ENCODE measurements at regions not wholly inside any gene's neighbourhood (a gene's known extent, or its start where the extent isn't known, plus 50 kb on each side); places are given as distances from the start of the nearest gene placed in this dataset.

GRCh38 chr1:96962216-96962615, 240.6 kb downstream of the PTBP2 start:
- no peak for DNase-seq (ENCODE audit: low spot score)
- Mint-ChIP-seq H3K27ac (ENCODE audit: unreplicated experiment) (no peak overlapping the region), H3K27me3 (ENCODE audit: unreplicated experiment) (no peaks in the 10 kb centered on the region), H3K4me3 (ENCODE audit: unreplicated experiment) (no peak overlapping the region), H3K36me3 (ENCODE audit: low read depth, unreplicated experiment) (no peaks in the 10 kb centered on the region), H3K9me3 (ENCODE audit: unreplicated experiment) (no peaks in the 10 kb centered on the region), H3K4me1 (ENCODE audit: unreplicated experiment) (no peaks in the 10 kb centered on the region)
- no peak for TF ChIP-seq CTCF (IDR thresholded peaks at IDR 0.05; ENCODE audit: unreplicated experiment)

GRCh38 chr1:96962751-96963211, 241.2 kb downstream of the PTBP2 start:
- no peaks in the 10 kb centered on the region for H3K9me3 Mint-ChIP-seq (ENCODE audit: unreplicated experiment)

GRCh38 chr1:96964761-96965160, 243.2 kb downstream of the PTBP2 start:
- Mint-ChIP-seq H3K36me3 (ENCODE audit: low read depth, unreplicated experiment) (no peaks in the 10 kb centered on the region), H3K27me3 (ENCODE audit: unreplicated experiment) (no peaks in the 10 kb centered on the region), H3K27ac (ENCODE audit: unreplicated experiment) (no peak overlapping the region), H3K9me3 (ENCODE audit: unreplicated experiment) (no peaks in the 10 kb centered on the region), H3K4me3 (ENCODE audit: unreplicated experiment) (no peak overlapping the region), H3K4me1 (ENCODE audit: unreplicated experiment) (no peaks in the 10 kb centered on the region)
- TF ChIP-seq CTCF (IDR thresholded peaks at IDR 0.05; ENCODE audit: unreplicated experiment) = no peak
- no peak for DNase-seq (ENCODE audit: low spot score)

More at GRCh38 chr1:96962751-96963211, 241.2 kb downstream of the PTBP2 start:
- no peaks in the 10 kb centered on the region for H3K36me3 Mint-ChIP-seq (ENCODE audit: low read depth, unreplicated experiment)
- TF ChIP-seq CTCF (IDR thresholded peaks at IDR 0.05; ENCODE audit: unreplicated experiment) = no peak
- no peaks in the 10 kb centered on the region for H3K27me3 Mint-ChIP-seq (ENCODE audit: unreplicated experiment)
- no peaks in the 10 kb centered on the region for H3K4me1 Mint-ChIP-seq (ENCODE audit: unreplicated experiment)
- H3K27ac Mint-ChIP-seq (ENCODE audit: unreplicated experiment) = no peak overlapping the region
- H3K4me3 Mint-ChIP-seq (ENCODE audit: unreplicated experiment) = no peak overlapping the region
- no peak for DNase-seq (ENCODE audit: low spot score)

- peak; percentile 88 for TF ChIP-seq CTCF (IDR thresholded peaks at IDR 0.05; ENCODE audit: unreplicated experiment)
- H3K4me1 Mint-ChIP-seq (ENCODE audit: unreplicated experiment) = no peaks in the 10 kb centered on the region
- no peak overlapping the region for H3K27ac Mint-ChIP-seq (ENCODE audit: unreplicated experiment)
- no peaks in the 10 kb centered on the region for H3K9me3 Mint-ChIP-seq (ENCODE audit: unreplicated experiment)
- no peak overlapping the region for H3K4me3 Mint-ChIP-seq (ENCODE audit: unreplicated experiment)
- DNase-seq (ENCODE audit: low spot score) = peak; percentile 84
- no peaks in the 10 kb centered on the region for H3K27me3 Mint-ChIP-seq (ENCODE audit: unreplicated experiment)
- no peaks in the 10 kb centered on the region for H3K36me3 Mint-ChIP-seq (ENCODE audit: low read depth, unreplicated experiment)
Measured at GRCh38 chr1:96966536-96967138, 245.1 kb downstream of the PTBP2 start.

GRCh38 chr1:96967311-96967710, 245.7 kb downstream of the PTBP2 start:
- H3K4me1 Mint-ChIP-seq (ENCODE audit: unreplicated experiment) = no peaks in the 10 kb centered on the region
- H3K27ac Mint-ChIP-seq (ENCODE audit: unreplicated experiment) = no peak overlapping the region
- H3K4me3 Mint-ChIP-seq (ENCODE audit: unreplicated experiment) = no peak overlapping the region
- no peaks in the 10 kb centered on the region for H3K9me3 Mint-ChIP-seq (ENCODE audit: unreplicated experiment)
- no peak for TF ChIP-seq CTCF (IDR thresholded peaks at IDR 0.05; ENCODE audit: unreplicated experiment)
- no peaks in the 10 kb centered on the region for H3K36me3 Mint-ChIP-seq (ENCODE audit: low read depth, unreplicated experiment)
- DNase-seq (ENCODE audit: low spot score) = no peak
- H3K27me3 Mint-ChIP-seq (ENCODE audit: unreplicated experiment) = no peaks in the 10 kb centered on the region
